Adrenal gland (tissue), 9 donors: ENCODE measurements at regions not wholly inside any gene's neighbourhood (a gene's known extent, or its start where the extent isn't known, plus 50 kb on each side); places are given as distances from the start of the nearest gene placed in this dataset.

ENCODE experiments used
- DNase-seq, 7 donors: peaks; one replicate each; pipeline ENCODE4 v3.0.0-alpha.2; 2019 to 2020
- H3K27ac ChIP-seq, 5 donors: fragments of 200-600 bp; sonication (generic) in 4 of 5; 1 replicate in 3 of 5; 2 replicates in 2 of 5; pipeline versions ENCODE4 v1.5.1 to v1.8.0; 2016 to 2020; ENCODE audit warnings: mild to moderate bottlenecking in 1 of 5
- H3K27me3 ChIP-seq: fragments of 200-600 bp; 2 replicates; pipeline ENCODE4 v1.8.0; 2021
- H3K36me3 ChIP-seq, 2 donors: fragments of 200-600 bp; replicated peaks in 1 of 2; 1 replicate in 1 of 2; 2 replicates in 1 of 2; pipeline versions ENCODE4 v1.5.1 to v1.8.0; 2018 to 2022
- H3K4me1 ChIP-seq, 2 donors: fragments of 200-600 bp; replicated peaks in 1 of 2; 1 replicate in 1 of 2; 2 replicates in 1 of 2; pipeline versions ENCODE4 v1.5.1 to v1.8.0; 2018 to 2021
- H3K4me3 ChIP-seq, 4 donors: fragments of 200-600 bp; sonication (generic) in 3 of 4; one replicate each; pipeline ENCODE4 v1.5.1; 2016 to 2018
- H3K9me3 ChIP-seq, 3 donors: fragments of 200-600 bp; sonication (generic) in 1 of 3; replicated peaks in 1 of 3; 1 replicate in 2 of 3; 2 replicates in 1 of 3; pipeline versions ENCODE4 v1.5.1 to v1.8.0; 2016 to 2021
- CTCF ChIP-seq, 6 experiments: fragments of 450-650 bp in 4 of 6; fragments of 200-600 bp in 2 of 6; sonication (generic) in 1 of 6; IDR thresholded peaks; 1 replicate in 5 of 6; 2 replicates in 1 of 6; pipeline versions ENCODE4 v1.5.1 to v1.8.0; 2016 to 2021; ENCODE audit warnings: antibody characterized with exemption in 6 of 6, mild to moderate bottlenecking in 2 of 6, moderate library complexity in 1 of 6
- POLR2A ChIP-seq, 2 donors: fragments of 450-650 bp; IDR thresholded peaks; one replicate each; pipeline ENCODE4 v1.6.1; 2017; ENCODE audit warnings: antibody characterized with exemption in 2 of 2, mild to moderate bottlenecking in 2 of 2, moderate library complexity in 1 of 2
- WGBS, 4 donors: extraction: QIAGEN DNeasy Blood & Tissue Kit in 2 of 4; methylation state at CpG; one replicate each; pipeline versions ENCODE4 v1.1.5 to v1.1.7; 2013 to 2017; 5-methylcytosine and 5-hydroxymethylcytosine counted together
- intact Hi-C, 2 donors: fragments of 100-400 bp; cut with DNase I; formaldehyde crosslinking; loops; one replicate each; pipeline versions ENCODE4 v1.14.1 to v1.15.0; 2022 to 2023
- donor health status: healthy with polysubstance abuse.
- donor health status: Bipolar disorder and iron deficiency.
- donor health status: DM: yes; HTN: yes; CAD: no.
- donor health status: DM: no; HTN: no; CAD: no.
- donor health status: DM: no; HTN: no; CAD: no.

DNA sequence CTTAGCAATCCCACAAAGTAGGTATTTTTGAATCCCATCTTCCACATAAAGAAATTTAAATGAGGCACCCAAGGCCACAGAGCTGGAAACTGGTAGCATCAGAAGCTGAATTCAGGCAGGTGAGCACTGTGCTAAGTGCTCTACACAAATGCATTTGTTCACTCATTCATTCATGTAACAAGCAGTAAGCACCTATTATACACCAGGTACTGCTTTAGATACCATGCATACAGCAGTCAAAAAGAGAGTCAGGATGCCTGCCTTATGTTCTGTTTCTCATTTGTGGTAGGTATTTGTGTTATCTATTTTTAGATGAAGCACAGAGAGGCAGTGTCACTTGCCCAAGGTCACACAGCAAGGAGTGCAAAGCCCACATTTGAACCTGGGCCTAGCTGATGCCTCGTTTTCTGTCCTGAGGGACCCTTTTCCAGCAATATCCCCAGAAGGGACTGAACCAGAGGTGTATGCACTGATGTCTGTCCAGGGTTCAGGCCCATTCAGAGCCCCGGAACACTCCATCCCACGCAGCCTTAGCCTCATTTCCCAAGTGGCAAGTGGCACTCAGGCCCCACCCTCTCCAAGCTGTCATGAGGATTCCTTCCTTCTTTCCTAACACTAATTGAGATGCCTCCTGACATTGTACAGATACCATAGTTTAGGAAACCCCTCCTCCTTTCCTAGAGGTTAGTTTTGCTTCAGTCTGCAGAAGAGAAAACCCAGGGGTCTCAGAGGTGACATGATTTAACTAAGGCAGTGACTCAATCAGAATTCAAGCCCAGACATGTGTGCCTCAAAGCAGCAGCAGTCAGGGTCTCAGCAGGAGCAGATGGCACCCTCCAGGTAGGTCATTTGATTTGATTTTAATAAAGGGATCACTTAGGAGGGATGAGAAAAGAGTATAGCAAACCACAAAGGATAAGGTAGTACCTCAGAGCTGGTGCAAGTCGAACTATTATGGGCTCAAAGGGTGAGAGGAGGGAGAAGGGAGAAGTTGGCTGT, 61.2 kb upstream of the SIRPA start:
- TF ChIP-seq CTCF (IDR thresholded peaks at IDR 0.05) (no peak), POLR2A (IDR thresholded peaks at IDR 0.05) (no peak)
- no peaks in the 10 kb centered on the region for H3K9me3 ChIP-seq
- WGBS, 4 donors = 74 to 78% (median 76%) methylated on average over 4 of the region's 4 CpGs
- intact Hi-C loops = no loop called here
- no peaks in the 10 kb centered on the region for H3K36me3 ChIP-seq
- no peaks in the 10 kb centered on the region for H3K27me3 ChIP-seq
- H3K27ac ChIP-seq = no peak overlapping the region
- H3K4me1 ChIP-seq = peaks cover 18 to 27% of the 10 kb centered on the region in 2 donors
- no peak for DNase-seq
- no peak overlapping the region for H3K4me3 ChIP-seq

GRCh38 chr20:1833216-1833615, 62.0 kb upstream of the SIRPA start:
- no peaks in the 10 kb centered on the region for H3K36me3 ChIP-seq
- peaks cover 21 to 31% of the 10 kb centered on the region in 2 donors for H3K4me1 ChIP-seq
- no peak overlapping the region for H3K27ac ChIP-seq
- intact Hi-C loops = no loop called here
- H3K27me3 ChIP-seq = no peaks in the 10 kb centered on the region
- no peak for TF ChIP-seq CTCF (IDR thresholded peaks at IDR 0.05)
- TF ChIP-seq POLR2A (IDR thresholded peaks at IDR 0.05) = no peak
- WGBS, 4 donors = 52 to 69% (median 60%) methylated on average over 3 to 4 of the region's 4 CpGs
- H3K4me3 ChIP-seq = no peak overlapping the region
- no peak for DNase-seq
- H3K9me3 ChIP-seq = no peaks in the 10 kb centered on the region

GRCh38 chr20:1832634-1833033, 62.6 kb upstream of the SIRPA start:
- Histone ChIP-seq H3K9me3 (no peaks in the 10 kb centered on the region), H3K27ac (no peak overlapping the region), H3K4me1 (peaks cover 27 to 37% of the 10 kb centered on the region in 2 donors), H3K4me3 (no peak overlapping the region), H3K36me3 (no peaks in the 10 kb centered on the region), H3K27me3 (no peaks in the 10 kb centered on the region)
- DNase-seq = no peak
- intact Hi-C loops = no loop called here
- 59 to 72% (median 68%) methylated on average over 13 of the region's 13 CpGs for WGBS, 4 donors
- TF ChIP-seq CTCF (IDR thresholded peaks at IDR 0.05) = no peak
- TF ChIP-seq POLR2A (IDR thresholded peaks at IDR 0.05) = no peak

- H3K27me3 ChIP-seq = no peaks in the 10 kb centered on the region
- TF ChIP-seq CTCF (IDR thresholded peaks at IDR 0.05) (no peak), POLR2A (IDR thresholded peaks at IDR 0.05) (no peak)
- no peaks in the 10 kb centered on the region for H3K36me3 ChIP-seq
- H3K4me3 ChIP-seq = no peak overlapping the region
- H3K9me3 ChIP-seq = no peaks in the 10 kb centered on the region
- peaks cover 30 to 38% of the 10 kb centered on the region in 2 donors for H3K4me1 ChIP-seq
- no peak for DNase-seq
- 83 to 94% (median 86%) methylated on average over 2 to 8 of the region's 8 CpGs for WGBS, 4 donors
- H3K27ac ChIP-seq = no peak overlapping the region
- intact Hi-C loops = no loop called here
Observed at GRCh38 chr20:1831606-1832005, 63.6 kb upstream of the SIRPA start.
